Thyroid gland (tissue), 4 donors: ENCODE measurements at regions not wholly inside any gene's neighbourhood (a gene's known extent, or its start where the extent isn't known, plus 50 kb on each side); places are given as distances from the start of the nearest gene placed in this dataset.

Experiments used
- DNase-seq, 2 donors: peaks; one replicate each; pipeline ENCODE4 v3.0.0-alpha.2; 2019
- H3K27ac ChIP-seq, 3 donors: fragments of 200-600 bp; sonication (generic); 1 replicate in 2 of 3; 2 replicates in 1 of 3; pipeline ENCODE4 v1.5.1; 2016 to 2019; ENCODE audit warnings: mild to moderate bottlenecking in 1 of 3, moderate library complexity in 1 of 3
- H3K27me3 ChIP-seq: fragments of 200-600 bp; sonication (generic); one replicate; pipeline ENCODE4 v1.5.1; 2019
- H3K36me3 ChIP-seq, 2 donors: fragments of 200-600 bp; sonication (generic); one replicate each; pipeline ENCODE4 v1.5.1; 2016 to 2019
- H3K4me1 ChIP-seq, 2 donors: fragments of 200-600 bp; sonication (generic); one replicate each; pipeline ENCODE4 v1.5.1; 2017 to 2019
- H3K4me3 ChIP-seq, 3 donors: fragments of 200-600 bp; sonication (generic); replicated peaks in 1 of 3; 1 replicate in 2 of 3; 2 replicates in 1 of 3; pipeline ENCODE4 v1.5.1; 2016; ENCODE audit warnings: mild to moderate bottlenecking in 1 of 3
- H3K9me3 ChIP-seq: fragments of 200-600 bp; sonication (generic); one replicate; pipeline ENCODE4 v1.5.1; 2017
- POLR2A ChIP-seq, 2 donors: fragments of 450-650 bp; IDR thresholded peaks; one replicate each; pipeline ENCODE4 v1.6.1; 2017; ENCODE audit warnings: antibody characterized with exemption in 2 of 2, mild to moderate bottlenecking in 2 of 2, moderate library complexity in 1 of 2
- WGBS, 2 donors: methylation state at CpG; one replicate each; pipeline ENCODE4 v1.1.5; 2017; 5-methylcytosine and 5-hydroxymethylcytosine counted together
- intact Hi-C: fragments of 100-400 bp; cut with DNase I; formaldehyde crosslinking; loops from one replicate; pipeline ENCODE4 v1.15.1; 2023
- TF ChIP-seq, protein P1 (sequence below), 6 experiments: fragments of 200-600 bp in 3 of 6; fragments of 450-650 bp in 3 of 6; sonication (generic) in 3 of 6; IDR thresholded peaks; one replicate each; pipeline ENCODE4 v1.5.1; 2016 to 2019; ENCODE audit warnings: antibody characterized with exemption in 6 of 6, mild to moderate bottlenecking in 2 of 6, inconsistent platforms in 1 of 6, moderate library complexity in 1 of 6

DNA sequence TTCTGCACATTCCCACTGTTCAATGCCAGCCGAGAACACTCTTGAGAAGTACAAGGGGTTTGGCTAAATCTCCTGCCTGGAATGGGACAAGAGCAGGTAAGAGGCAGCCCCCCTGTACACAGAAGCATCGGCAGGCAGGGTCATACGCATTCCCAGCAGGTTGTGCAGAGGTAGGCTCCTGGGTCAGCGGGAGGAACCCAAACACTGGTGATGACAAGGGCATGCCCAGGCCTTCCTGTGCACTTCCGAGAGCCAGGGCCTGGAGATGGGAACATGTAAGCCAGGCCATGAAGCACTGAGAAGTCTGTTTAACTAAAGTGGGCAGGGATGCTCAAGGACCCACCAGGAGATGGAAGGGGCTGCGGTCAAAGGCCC is 130.3 kb upstream of the CHST15 start:
- H3K27ac ChIP-seq: no peak overlapping the region
- no peaks in the 10 kb centered on the region for H3K9me3 ChIP-seq
- peaks cover 0 to 3% of the 10 kb centered on the region in 2 donors for H3K4me1 ChIP-seq
- 81 to 92% methylated on average over 6 of the region's 6 CpGs for WGBS, 2 donors
- no peaks in the 10 kb centered on the region for H3K36me3 ChIP-seq
- no peak overlapping the region for H3K4me3 ChIP-seq
- H3K27me3 ChIP-seq: no peaks in the 10 kb centered on the region
- TF ChIP-seq, protein P1, sequence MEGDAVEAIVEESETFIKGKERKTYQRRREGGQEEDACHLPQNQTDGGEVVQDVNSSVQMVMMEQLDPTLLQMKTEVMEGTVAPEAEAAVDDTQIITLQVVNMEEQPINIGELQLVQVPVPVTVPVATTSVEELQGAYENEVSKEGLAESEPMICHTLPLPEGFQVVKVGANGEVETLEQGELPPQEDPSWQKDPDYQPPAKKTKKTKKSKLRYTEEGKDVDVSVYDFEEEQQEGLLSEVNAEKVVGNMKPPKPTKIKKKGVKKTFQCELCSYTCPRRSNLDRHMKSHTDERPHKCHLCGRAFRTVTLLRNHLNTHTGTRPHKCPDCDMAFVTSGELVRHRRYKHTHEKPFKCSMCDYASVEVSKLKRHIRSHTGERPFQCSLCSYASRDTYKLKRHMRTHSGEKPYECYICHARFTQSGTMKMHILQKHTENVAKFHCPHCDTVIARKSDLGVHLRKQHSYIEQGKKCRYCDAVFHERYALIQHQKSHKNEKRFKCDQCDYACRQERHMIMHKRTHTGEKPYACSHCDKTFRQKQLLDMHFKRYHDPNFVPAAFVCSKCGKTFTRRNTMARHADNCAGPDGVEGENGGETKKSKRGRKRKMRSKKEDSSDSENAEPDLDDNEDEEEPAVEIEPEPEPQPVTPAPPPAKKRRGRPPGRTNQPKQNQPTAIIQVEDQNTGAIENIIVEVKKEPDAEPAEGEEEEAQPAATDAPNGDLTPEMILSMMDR (IDR thresholded peaks at IDR 0.05): no peak
- TF ChIP-seq POLR2A (IDR thresholded peaks at IDR 0.05): no peak
- intact Hi-C loops: no loop called here
- DNase-seq: no peak

DNA sequence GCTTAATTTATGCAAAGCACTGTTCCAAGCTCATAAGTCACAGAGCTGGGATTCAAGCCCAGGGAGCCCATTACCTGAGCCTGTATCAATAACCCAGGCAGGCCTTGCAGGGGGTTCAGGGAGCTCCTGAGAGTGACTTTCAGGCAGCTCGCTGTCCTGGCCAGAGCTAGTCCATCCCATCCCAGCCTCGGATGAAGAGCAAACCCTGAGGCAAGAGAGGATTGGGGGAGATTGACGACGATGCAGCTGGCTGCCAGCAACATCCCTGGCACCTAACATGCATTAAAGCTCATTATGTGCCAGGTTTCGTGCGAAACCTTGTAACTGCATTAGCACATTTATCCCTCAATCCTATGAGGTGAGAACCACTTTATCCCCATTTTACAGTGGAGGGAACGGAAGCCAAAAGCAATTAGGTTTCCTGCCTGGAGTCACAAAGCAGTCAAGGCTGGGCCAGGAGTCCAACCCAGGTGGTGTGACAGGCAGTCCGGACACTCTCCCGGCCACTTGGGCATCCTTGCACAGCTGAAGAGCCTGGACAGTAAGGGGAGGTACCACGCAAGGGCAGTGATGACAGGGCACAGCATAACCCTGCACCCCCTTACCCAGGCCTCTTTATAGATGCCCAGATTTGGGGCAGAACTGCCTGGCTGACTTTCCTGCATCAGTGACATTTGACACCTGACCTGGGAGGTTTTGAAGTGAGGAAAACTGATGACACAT is 129.8 kb upstream of the CHST15 start:
- no peaks in the 10 kb centered on the region for H3K27me3 ChIP-seq
- no peaks in the 10 kb centered on the region for H3K36me3 ChIP-seq
- H3K4me3 ChIP-seq: no peak overlapping the region
- no peak for TF ChIP-seq POLR2A (IDR thresholded peaks at IDR 0.05)
- TF ChIP-seq, protein P1 (IDR thresholded peaks at IDR 0.05): no peak
- intact Hi-C loops: no loop called here
- no peaks in the 10 kb centered on the region for H3K9me3 ChIP-seq
- H3K27ac ChIP-seq: no peak overlapping the region
- no peak for DNase-seq
- peaks cover 0 to 3% of the 10 kb centered on the region in 2 donors for H3K4me1 ChIP-seq
- 66 to 71% methylated on average over 10 of the region's 10 CpGs for WGBS, 2 donors

DNA sequence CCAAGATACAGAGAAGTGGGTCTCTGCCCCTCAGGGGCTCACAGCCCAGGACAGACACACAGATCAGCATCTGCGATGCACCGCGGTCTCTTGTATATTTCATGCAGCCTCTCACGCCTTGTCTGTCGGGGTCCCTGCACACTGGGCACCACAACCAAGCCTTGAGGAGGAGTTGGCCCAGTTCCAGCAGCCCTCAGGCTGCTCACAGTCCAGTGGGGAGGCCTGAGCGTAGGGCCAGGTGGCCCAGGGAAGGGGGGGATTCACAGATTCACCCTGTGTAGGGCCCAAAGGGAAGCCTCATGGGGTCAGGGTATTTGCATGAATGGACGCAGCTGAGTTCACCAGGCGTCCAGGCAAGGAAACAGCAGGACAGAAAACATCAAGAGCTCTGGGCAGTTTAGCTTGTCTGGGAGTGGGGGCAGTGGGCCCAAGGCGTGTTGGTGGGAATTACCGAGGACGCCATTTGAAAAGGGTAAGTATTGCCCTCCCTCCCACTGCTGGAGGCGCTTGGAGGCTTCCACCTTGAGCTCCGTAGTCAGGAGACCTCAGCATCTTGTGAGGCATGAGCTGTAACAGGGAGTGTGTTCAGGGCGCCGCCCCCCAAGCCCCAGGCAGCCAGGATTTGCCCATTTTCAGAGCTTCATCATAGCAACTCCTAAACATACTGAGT is 129.1 kb upstream of the CHST15 start:
- intact Hi-C loops: no loop called here
- Histone ChIP-seq H3K27me3 (no peaks in the 10 kb centered on the region), H3K9me3 (no peaks in the 10 kb centered on the region), H3K4me3 (no peak overlapping the region), H3K27ac (no peak overlapping the region), H3K36me3 (no peaks in the 10 kb centered on the region), H3K4me1 (peaks cover 0 to 3% of the 10 kb centered on the region in 2 donors)
- no peak for DNase-seq
- 68 to 78% methylated on average over 10 to 15 of the region's 15 CpGs for WGBS, 2 donors
- TF ChIP-seq, protein P1 (IDR thresholded peaks at IDR 0.05): no peak
- TF ChIP-seq POLR2A (IDR thresholded peaks at IDR 0.05): no peak

DNA sequence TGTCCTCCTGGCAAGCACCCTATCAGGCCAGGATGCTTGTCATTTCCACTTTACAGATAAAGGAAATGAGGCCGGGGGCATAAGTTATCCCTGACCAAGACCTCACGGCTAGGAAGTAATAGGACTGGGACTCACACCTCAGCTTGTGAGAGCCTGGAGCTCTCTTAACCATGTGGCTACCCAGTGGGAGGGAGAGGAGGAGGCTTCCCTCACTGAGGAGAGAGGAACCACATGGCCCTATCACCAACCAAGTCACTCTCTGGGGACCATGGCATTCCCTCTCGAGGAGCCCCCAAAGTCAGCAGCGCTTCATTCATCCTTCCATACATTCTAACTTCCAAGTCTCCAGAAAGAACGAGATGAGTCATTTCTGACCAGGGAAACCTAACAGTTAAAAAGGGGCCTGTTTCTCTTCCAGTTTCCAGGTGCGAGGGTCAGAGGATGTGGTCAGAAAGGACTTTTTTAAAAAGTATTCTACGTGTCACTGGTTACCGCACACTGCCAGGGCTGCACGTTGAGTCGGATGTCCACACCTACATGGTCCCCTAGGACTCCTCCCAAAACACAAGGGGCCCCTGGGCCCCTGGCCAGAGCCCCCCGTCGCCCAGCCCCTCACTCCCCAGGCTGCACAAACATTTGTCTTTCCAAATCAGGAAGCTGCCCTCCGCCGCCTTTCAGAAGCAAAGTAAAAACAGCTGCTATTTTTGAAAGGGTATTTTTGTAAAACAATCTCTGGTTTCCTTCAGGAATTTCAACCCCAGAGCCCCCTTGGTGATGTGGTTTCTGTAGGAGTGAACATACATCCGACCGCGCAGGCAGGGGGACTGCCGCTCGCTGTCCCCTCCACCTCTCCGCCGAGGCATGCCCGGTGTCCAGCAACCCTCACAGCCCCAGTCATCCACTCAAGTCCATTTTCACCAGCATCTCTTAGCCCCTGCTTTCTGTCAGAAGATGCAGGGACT is 128.2 kb upstream of the CHST15 start:
- H3K27ac ChIP-seq: peak overlapping the region in 2 of 3 donors; percentile 7 to 12
- no peaks in the 10 kb centered on the region for H3K27me3 ChIP-seq
- no peak for TF ChIP-seq POLR2A (IDR thresholded peaks at IDR 0.05)
- TF ChIP-seq, protein P1 (IDR thresholded peaks at IDR 0.05): no peak
- intact Hi-C loops: no loop called here
- no peaks in the 10 kb centered on the region for H3K36me3 ChIP-seq
- H3K9me3 ChIP-seq: no peaks in the 10 kb centered on the region
- peaks cover 0 to 3% of the 10 kb centered on the region in 2 donors for H3K4me1 ChIP-seq
- 43 to 52% methylated on average over 18 to 22 of the region's 22 CpGs for WGBS, 2 donors
- no peak overlapping the region for H3K4me3 ChIP-seq
- no peak for DNase-seq
